Muscle of leg (tissue), 3 donors: ENCODE measurements at regions not wholly inside any gene's neighbourhood (a gene's known extent, or its start where the extent isn't known, plus 50 kb on each side); places are given as distances from the start of the nearest gene placed in this dataset.

Source experiments
- DNase-seq: peaks from one replicate; pipeline ENCODE4 v3.0.0; 2013
- H3K27ac ChIP-seq: one replicate; pipeline ENCODE4 v1.5.1; 2013; ENCODE audit warnings: mild to moderate bottlenecking, low read length, control low read depth
- H3K27me3 ChIP-seq: one replicate; pipeline ENCODE4 v1.6.1; 2013; ENCODE audit warnings: low read length; ENCODE audit not compliant: control insufficient read depth, insufficient read depth
- H3K36me3 ChIP-seq: one replicate; pipeline ENCODE4 v1.6.1; 2013; ENCODE audit warnings: low read length; ENCODE audit not compliant: control insufficient read depth, insufficient read depth
- H3K4me1 ChIP-seq: one replicate; pipeline ENCODE4 v1.6.1; 2013; ENCODE audit warnings: low read length; ENCODE audit not compliant: control insufficient read depth, insufficient read depth
- H3K4me3 ChIP-seq: one replicate; pipeline ENCODE4 v1.5.1; 2013; ENCODE audit warnings: low read length, control low read depth
- H3K9me3 ChIP-seq: replicated peaks from 2 replicates; pipeline ENCODE4 v1.6.1; 2013; ENCODE audit warnings: low read depth, low read length; ENCODE audit not compliant: control insufficient read depth
- WGBS: methylation state at CpG from one replicate; pipeline ENCODE4 v1.1.5; 2013; ENCODE audit warnings: missing lambda C conversion rate; ENCODE audit not compliant: insufficient coverage; 5-methylcytosine and 5-hydroxymethylcytosine counted together

GRCh38 chr10:30793093-30793492, 163.5 kb upstream of the LYZL2 start:
- DNase-seq = no peak
- no peak overlapping the region for H3K27ac ChIP-seq
- H3K9me3 ChIP-seq = peaks cover 3% of the 10 kb centered on the region
- no peak overlapping the region for H3K4me3 ChIP-seq
- 100% methylated on average over 1 of the region's 3 CpGs for WGBS
- H3K36me3 ChIP-seq = no peaks in the 10 kb centered on the region
- no peaks in the 10 kb centered on the region for H3K4me1 ChIP-seq
- no peaks in the 10 kb centered on the region for H3K27me3 ChIP-seq

DNA sequence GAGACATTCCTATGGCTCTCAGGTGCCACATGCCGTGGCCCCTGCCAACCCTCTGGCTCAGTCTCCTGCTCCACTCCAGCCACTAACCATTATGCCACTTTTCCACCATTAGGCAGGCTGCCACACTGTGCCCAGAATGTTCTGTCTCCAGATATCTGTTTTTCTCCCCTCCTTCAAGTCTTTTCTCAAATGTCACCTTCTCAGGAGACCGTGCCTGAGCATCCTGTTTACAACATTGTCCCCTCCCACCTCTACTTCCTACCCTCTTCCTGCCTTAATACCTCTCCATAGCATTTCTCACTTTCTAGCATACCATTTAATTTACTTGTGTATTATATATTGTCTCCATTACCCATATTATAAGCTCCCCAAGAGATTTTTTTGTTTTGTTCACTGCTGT, 162.5 kb upstream of the LYZL2 start:
- H3K27ac ChIP-seq = no peak overlapping the region
- peaks cover 3% of the 10 kb centered on the region for H3K9me3 ChIP-seq
- no peak for DNase-seq
- WGBS = 85% methylated on average over 2 of the region's 2 CpGs
- no peak overlapping the region for H3K4me3 ChIP-seq
- no peaks in the 10 kb centered on the region for H3K4me1 ChIP-seq
- H3K36me3 ChIP-seq = no peaks in the 10 kb centered on the region
- no peaks in the 10 kb centered on the region for H3K27me3 ChIP-seq

DNA sequence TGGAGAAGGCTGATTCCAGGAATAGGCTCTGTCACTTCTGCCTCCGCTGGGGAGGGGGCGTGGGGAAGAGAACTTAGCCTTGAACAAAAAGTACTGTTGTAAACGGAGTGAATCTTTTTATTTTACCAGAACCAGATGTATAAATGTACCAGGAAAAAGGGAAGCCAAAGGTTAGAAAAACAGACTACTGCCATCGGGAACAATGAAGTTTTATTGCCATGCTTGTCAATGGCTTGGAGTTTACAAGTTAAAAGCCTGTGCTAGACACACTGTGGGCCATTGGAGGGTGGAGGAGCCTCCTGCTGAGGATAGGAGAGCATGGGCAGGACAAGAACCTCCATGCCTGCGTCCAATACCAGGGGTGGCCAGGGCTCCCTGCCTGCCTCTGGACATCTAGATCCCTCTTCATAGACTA, 161.7 kb upstream of the LYZL2 start:
- Histone ChIP-seq H3K27me3 (no peaks in the 10 kb centered on the region), H3K36me3 (no peaks in the 10 kb centered on the region), H3K27ac (no peak overlapping the region), H3K4me3 (no peak overlapping the region), H3K9me3 (peaks cover 3% of the 10 kb centered on the region), H3K4me1 (no peaks in the 10 kb centered on the region)
- DNase-seq = no peak
- WGBS = 67% methylated on average over 1 of the region's 5 CpGs

GRCh38 chr10:30789806-30790205, 160.3 kb upstream of the LYZL2 start:
- DNase-seq = no peak
- Histone ChIP-seq H3K36me3 (no peaks in the 10 kb centered on the region), H3K9me3 (peaks cover 3% of the 10 kb centered on the region), H3K4me1 (peaks cover 10% of the 10 kb centered on the region), H3K27me3 (no peaks in the 10 kb centered on the region), H3K4me3 (no peak overlapping the region), H3K27ac (no peak overlapping the region)
- WGBS = 88% methylated on average over 7 of the region's 10 CpGs

DNA sequence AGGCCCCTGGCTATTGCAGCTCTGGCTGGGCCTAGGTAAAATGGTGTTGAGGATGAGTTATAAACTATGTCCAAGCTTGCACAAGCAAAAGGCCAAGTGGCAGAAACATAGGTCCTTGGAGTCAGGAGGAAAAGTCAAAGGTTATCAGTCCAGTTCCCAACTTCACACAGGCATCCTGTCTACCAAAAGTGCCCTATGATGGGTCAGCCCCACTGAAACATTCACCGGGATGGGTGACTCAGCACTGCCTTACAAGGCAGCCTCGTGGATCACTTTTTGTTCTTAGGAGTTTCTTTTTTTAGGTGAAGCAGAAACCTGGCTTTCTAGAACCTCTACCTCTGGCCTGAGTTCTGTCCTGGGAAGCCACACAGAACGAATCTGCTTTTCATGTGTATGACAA, 158.8 kb upstream of the LYZL2 start:
- 60% methylated on average over 1 of the region's 3 CpGs for WGBS
- no peak for DNase-seq
- peaks cover 3% of the 10 kb centered on the region for H3K9me3 ChIP-seq
- no peaks in the 10 kb centered on the region for H3K36me3 ChIP-seq
- no peaks in the 10 kb centered on the region for H3K27me3 ChIP-seq
- peaks cover 20% of the 10 kb centered on the region for H3K4me1 ChIP-seq
- no peak overlapping the region for H3K27ac ChIP-seq
- no peak overlapping the region for H3K4me3 ChIP-seq

DNA sequence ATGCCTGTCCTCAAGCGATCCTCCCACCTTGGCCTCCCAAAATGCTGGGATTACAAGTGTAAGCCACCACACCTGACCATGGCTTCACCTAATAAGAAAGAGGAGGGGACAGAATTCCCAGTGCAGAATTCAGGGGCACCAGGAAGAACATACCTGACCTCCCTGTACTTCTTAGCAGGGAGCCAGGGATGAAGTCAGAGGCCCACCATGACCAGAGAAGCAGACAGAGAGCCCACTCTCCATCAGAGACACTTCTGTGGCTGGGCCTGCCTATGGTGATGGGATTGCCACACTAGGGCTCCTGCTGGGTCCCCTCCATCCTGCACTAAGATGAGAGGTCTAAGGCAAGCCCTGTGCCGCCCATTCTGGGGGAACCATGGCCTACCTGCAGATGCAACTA, 157.4 kb upstream of the LYZL2 start:
- H3K27ac ChIP-seq = no peak overlapping the region
- no peaks in the 10 kb centered on the region for H3K27me3 ChIP-seq
- H3K9me3 ChIP-seq = no peaks in the 10 kb centered on the region
- no peak for DNase-seq
- 86% methylated on average over 1 of the region's 2 CpGs for WGBS
- H3K4me3 ChIP-seq = no peak overlapping the region
- H3K36me3 ChIP-seq = no peaks in the 10 kb centered on the region
- peaks cover 34% of the 10 kb centered on the region for H3K4me1 ChIP-seq

DNA sequence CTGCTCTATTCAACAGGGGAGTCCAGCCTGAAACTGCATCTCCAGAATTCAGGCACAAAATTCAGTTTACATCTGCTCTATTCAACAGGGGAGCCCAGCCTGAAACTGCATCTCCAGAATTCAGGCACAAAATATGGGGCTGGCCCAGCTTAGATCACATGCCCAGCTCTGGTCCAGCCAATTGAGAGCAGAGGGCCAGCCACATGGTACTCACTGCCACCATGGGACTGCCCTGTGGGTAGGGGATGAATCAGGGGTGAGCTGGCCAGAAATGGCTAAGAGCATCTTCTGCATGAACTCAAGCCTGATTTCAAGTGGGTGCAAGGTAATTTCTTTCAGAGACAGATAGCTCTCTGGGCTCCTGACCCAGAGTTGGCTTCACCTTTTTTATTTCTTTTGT, 156.6 kb upstream of the LYZL2 start:
- Histone ChIP-seq H3K27me3 (no peaks in the 10 kb centered on the region), H3K4me1 (peaks cover 42% of the 10 kb centered on the region), H3K36me3 (no peaks in the 10 kb centered on the region), H3K27ac (peak overlapping the region; percentile 94), H3K9me3 (no peaks in the 10 kb centered on the region), H3K4me3 (no peak overlapping the region)
- DNase-seq = peak; percentile 33

- Histone ChIP-seq H3K4me1 (peaks cover 51% of the 10 kb centered on the region), H3K27ac (peak overlapping the region; percentile 94), H3K4me3 (peak overlapping the region; percentile 51), H3K27me3 (no peaks in the 10 kb centered on the region), H3K36me3 (no peaks in the 10 kb centered on the region), H3K9me3 (no peaks in the 10 kb centered on the region)
- DNase-seq = peak; percentile 93
- 2% methylated on average over 55 of the region's 63 CpGs for WGBS
Measured at GRCh38 chr10:30784897-30785605, 155.5 kb upstream of the LYZL2 start.

DNA sequence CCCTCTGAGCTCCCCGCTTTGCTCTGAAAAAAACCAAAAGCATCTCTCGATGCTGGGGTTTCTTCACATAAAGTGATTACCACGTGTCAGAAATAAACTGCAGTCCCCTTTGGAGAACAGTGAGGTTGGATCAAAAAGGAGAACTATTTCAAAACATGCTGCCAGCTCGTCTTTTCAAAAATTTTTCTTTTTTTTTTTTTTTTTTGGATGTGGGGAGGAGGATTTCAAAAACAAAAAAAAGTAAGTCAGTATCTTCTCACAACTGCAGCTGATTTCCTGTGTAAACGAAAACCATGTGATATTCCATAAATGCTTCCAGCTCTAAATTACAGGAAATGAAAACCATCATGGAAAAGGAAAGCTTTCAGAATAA, 155.0 kb upstream of the LYZL2 start:
- H3K4me3 ChIP-seq = peak overlapping the region; percentile 51
- peak; percentile 97 for DNase-seq
- H3K4me1 ChIP-seq = peaks cover 56% of the 10 kb centered on the region
- 0% methylated on average over 1 of the region's 5 CpGs for WGBS
- H3K27ac ChIP-seq = peak overlapping the region; percentile 94
- H3K27me3 ChIP-seq = no peaks in the 10 kb centered on the region
- H3K36me3 ChIP-seq = no peaks in the 10 kb centered on the region
- H3K9me3 ChIP-seq = no peaks in the 10 kb centered on the region

DNA sequence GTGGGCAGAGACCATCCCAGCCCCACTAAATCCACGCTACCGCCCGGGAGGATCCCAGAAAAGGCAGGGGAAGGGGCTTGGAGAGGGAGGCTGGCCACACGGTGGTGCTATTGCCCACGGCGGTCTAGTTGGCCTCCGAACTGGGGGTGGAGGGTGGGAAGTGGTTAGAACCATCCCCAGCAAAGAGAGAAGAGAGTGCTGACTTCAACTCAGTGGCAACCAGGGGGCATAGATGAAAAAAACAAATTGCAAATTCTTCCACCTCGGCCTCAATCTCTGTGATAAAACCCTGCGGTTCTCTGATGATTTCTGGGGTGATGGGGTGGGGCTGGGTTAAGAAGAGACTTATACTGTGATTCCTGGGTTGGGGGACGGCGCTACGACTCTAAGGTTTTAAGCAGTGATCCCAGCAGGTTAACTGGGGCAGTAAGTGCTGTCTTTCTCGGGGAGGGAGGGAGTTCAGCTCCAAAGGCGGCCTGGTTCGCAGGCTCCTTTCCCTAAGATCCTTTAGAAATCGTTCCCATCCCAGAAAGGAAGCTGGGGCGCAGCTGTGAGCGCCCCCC, 154.5 kb upstream of the LYZL2 start:
- 0% methylated on average over 8 of the region's 18 CpGs for WGBS
- peak; percentile 95 for DNase-seq
- H3K27ac ChIP-seq = peak overlapping the region; percentile 94
- peaks cover 61% of the 10 kb centered on the region for H3K4me1 ChIP-seq
- no peaks in the 10 kb centered on the region for H3K27me3 ChIP-seq
- peak overlapping the region; percentile 51 for H3K4me3 ChIP-seq
- H3K36me3 ChIP-seq = no peaks in the 10 kb centered on the region
- H3K9me3 ChIP-seq = no peaks in the 10 kb centered on the region
